Astrocyte (in vitro differentiated cells and primary cell): ENCODE measurements at regions not wholly inside any gene's neighbourhood (a gene's known extent, or its start where the extent isn't known, plus 50 kb on each side); places are given as distances from the start of the nearest gene placed in this dataset.

Source experiments
- DNase-seq: peaks from one replicate; pipeline ENCODE4 v3.0.0-alpha.2; 2010; ENCODE audit warnings: low read depth
- FAIRE-seq: peaks from 2 replicates; lab custom pipeline; 2011; peaks lifted over from hg19 to GRCh38; lab: Jason Lieb, UNC
- H2AFZ ChIP-seq: 2 replicates; pipeline ENCODE4 v1.6.0; 2012; ENCODE audit warnings: low read depth, low read length, inconsistent platforms
- H3K27ac ChIP-seq: 2 replicates; pipeline ENCODE4 v1.5.1; 2011; ENCODE audit warnings: low read depth, low read length, inconsistent platforms
- H3K27me3 ChIP-seq: 2 replicates; pipeline ENCODE4 v1.6.0; 2011; ENCODE audit warnings: low read length, inconsistent platforms; ENCODE audit not compliant: insufficient read depth
- H3K36me3 ChIP-seq: 2 replicates; pipeline ENCODE4 v1.5.1; 2011; ENCODE audit warnings: low read length, inconsistent platforms; ENCODE audit not compliant: insufficient read depth
- H3K4me1 ChIP-seq: 2 replicates; pipeline ENCODE4 v1.5.1; 2011; ENCODE audit warnings: low read length, inconsistent platforms; ENCODE audit not compliant: insufficient read depth
- H3K4me2 ChIP-seq: 2 replicates; pipeline ENCODE4 v1.6.0; 2012; ENCODE audit warnings: low read length, inconsistent platforms
- H3K4me3 ChIP-seq: 2 replicates; pipeline ENCODE4 v1.5.1; 2011; ENCODE audit warnings: low read depth, mild to moderate bottlenecking, low read length, inconsistent platforms; ENCODE audit not compliant: insufficient read depth
- H3K79me2 ChIP-seq: 2 replicates; pipeline ENCODE4 v1.6.0; 2012; ENCODE audit warnings: mild to moderate bottlenecking, low read length, inconsistent platforms; ENCODE audit not compliant: insufficient read depth
- H3K9ac ChIP-seq: 2 replicates; pipeline ENCODE4 v1.6.0; 2012; ENCODE audit warnings: mild to moderate bottlenecking, low read length, inconsistent platforms
- H3K9me3 ChIP-seq: 2 replicates; pipeline ENCODE4 v1.5.1; 2012; ENCODE audit warnings: low read depth, mild to moderate bottlenecking, low read length, inconsistent platforms; ENCODE audit not compliant: insufficient read depth
- H4K20me1 ChIP-seq: 2 replicates; pipeline ENCODE4 v1.6.0; 2012; ENCODE audit warnings: low read length, inconsistent platforms; ENCODE audit not compliant: insufficient read depth
- H3K27ac Mint-ChIP-seq: one replicate; pipeline ENCODE4 v1.8.0; 2021; ENCODE audit warnings: mild to moderate bottlenecking, mixed read lengths; ENCODE audit not compliant: unreplicated experiment
- H3K27me3 Mint-ChIP-seq: one replicate; pipeline ENCODE4 v1.8.0; 2021; ENCODE audit warnings: low read depth, mixed read lengths; ENCODE audit not compliant: unreplicated experiment
- H3K36me3 Mint-ChIP-seq: one replicate; pipeline ENCODE4 v1.8.0; 2021; ENCODE audit warnings: low read depth, mixed read lengths; ENCODE audit not compliant: unreplicated experiment
- H3K4me1 Mint-ChIP-seq: one replicate; pipeline ENCODE4 v1.8.0; 2021; ENCODE audit warnings: low read depth, mixed read lengths; ENCODE audit not compliant: unreplicated experiment
- H3K4me3 Mint-ChIP-seq: one replicate; pipeline ENCODE4 v1.8.0; 2021; ENCODE audit warnings: mild to moderate bottlenecking, moderate library complexity, mixed read lengths; ENCODE audit not compliant: unreplicated experiment
- H3K9me3 Mint-ChIP-seq: one replicate; pipeline ENCODE4 v1.8.0; 2021; ENCODE audit warnings: mild to moderate bottlenecking, mixed read lengths; ENCODE audit not compliant: unreplicated experiment
- CTCF ChIP-seq: IDR thresholded peaks from 2 replicates; pipeline ENCODE4 v1.5.1; 2011; ENCODE audit warnings: low read depth, mild to moderate bottlenecking, inconsistent platforms, low read length, moderate library complexity; ENCODE audit not compliant: insufficient read depth
- EZH2 ChIP-seq: IDR thresholded peaks from 2 replicates; pipeline ENCODE4 v1.6.1; 2012; ENCODE audit warnings: mild to moderate bottlenecking, low read length, inconsistent platforms; ENCODE audit not compliant: insufficient read depth

GRCh38 chr5:166058660-166059059, 2232.8 kb upstream of the WWC1 start:
- Mint-ChIP-seq H3K4me3 (no peak overlapping the region), H3K27ac (no peak overlapping the region), H3K9me3 (no peaks in the 10 kb centered on the region), H3K4me1 (no peaks in the 10 kb centered on the region), H3K27me3 (no peaks in the 10 kb centered on the region), H3K36me3 (no peaks in the 10 kb centered on the region)
- Histone ChIP-seq H2AFZ (no peak overlapping the region), H3K4me3 (no peak overlapping the region), H4K20me1 (no peaks in the 10 kb centered on the region), H3K4me2 (no peak overlapping the region), H3K4me1 (no peaks in the 10 kb centered on the region), H3K79me2 (no peaks in the 10 kb centered on the region), H3K27ac (no peak overlapping the region), H3K27me3 (no peaks in the 10 kb centered on the region), H3K36me3 (no peaks in the 10 kb centered on the region), H3K9me3 (no peaks in the 10 kb centered on the region), H3K9ac (no peak overlapping the region)
- FAIRE-seq (no peak), DNase-seq (no peak)
- no peak for TF ChIP-seq EZH2
- TF ChIP-seq CTCF: no peak

GRCh38 chr5:166062094-166062493, 2229.4 kb upstream of the WWC1 start:
- H3K9me3 ChIP-seq: no peaks in the 10 kb centered on the region
- Mint-ChIP-seq H3K27me3 (no peaks in the 10 kb centered on the region), H3K9me3 (no peaks in the 10 kb centered on the region), H3K27ac (no peak overlapping the region), H3K4me1 (no peaks in the 10 kb centered on the region), H3K36me3 (no peaks in the 10 kb centered on the region), H3K4me3 (no peak overlapping the region)
- no peak overlapping the region for H3K9ac ChIP-seq
- no peaks in the 10 kb centered on the region for H3K36me3 ChIP-seq
- no peaks in the 10 kb centered on the region for H3K79me2 ChIP-seq
- H3K27ac ChIP-seq: no peak overlapping the region
- no peak for FAIRE-seq
- no peaks in the 10 kb centered on the region for H3K4me1 ChIP-seq
- H3K27me3 ChIP-seq: no peaks in the 10 kb centered on the region
- H2AFZ ChIP-seq: no peak overlapping the region
- no peak overlapping the region for H3K4me2 ChIP-seq
- DNase-seq: no peak
- TF ChIP-seq EZH2: no peak
- no peak for TF ChIP-seq CTCF
- no peaks in the 10 kb centered on the region for H4K20me1 ChIP-seq
- no peak overlapping the region for H3K4me3 ChIP-seq

GRCh38 chr5:166062719-166063118, 2228.7 kb upstream of the WWC1 start:
- TF ChIP-seq CTCF (no peak), EZH2 (no peak)
- FAIRE-seq: no peak
- no peaks in the 10 kb centered on the region for H3K27me3 Mint-ChIP-seq

More at GRCh38 chr5:166062719-166063118, 2228.7 kb upstream of the WWC1 start:
- H3K27me3 ChIP-seq: no peaks in the 10 kb centered on the region
- Mint-ChIP-seq H3K9me3 (no peaks in the 10 kb centered on the region), H3K4me1 (no peaks in the 10 kb centered on the region), H3K27ac (no peak overlapping the region), H3K4me3 (no peak overlapping the region), H3K36me3 (no peaks in the 10 kb centered on the region)
- no peak overlapping the region for H3K9ac ChIP-seq
- no peak overlapping the region for H2AFZ ChIP-seq
- H3K9me3 ChIP-seq: no peaks in the 10 kb centered on the region
- H3K79me2 ChIP-seq: no peaks in the 10 kb centered on the region
- no peak overlapping the region for H3K4me3 ChIP-seq
- no peaks in the 10 kb centered on the region for H3K4me1 ChIP-seq
- H3K36me3 ChIP-seq: no peaks in the 10 kb centered on the region
- H4K20me1 ChIP-seq: no peaks in the 10 kb centered on the region
- no peak overlapping the region for H3K4me2 ChIP-seq
- no peak overlapping the region for H3K27ac ChIP-seq
- DNase-seq: no peak
